GM18519 (cell line): ENCODE measurements at regions not wholly inside any gene's neighbourhood (a gene's known extent, or its start where the extent isn't known, plus 50 kb on each side); places are given as distances from the start of the nearest gene placed in this dataset.
"Not testable (repeated sequence)": the region's sequence is repeated elsewhere in the genome, so short reads cannot be mapped to it uniquely, and the experiment has no call there.

Experiments
- ATAC-seq: cut with Tn5 transposase; IDR thresholded peaks from one replicate; pipeline ENCODE4 v1.9.1; 2021; ENCODE audit warnings: mild to moderate bottlenecking, moderate library complexity; ENCODE audit not compliant: unreplicated experiment, low FRiP score

GRCh38 chr4:188984518-188984917 lies 845.3 kb downstream of the TRIML1 start:
- ATAC-seq: no peak

DNA sequence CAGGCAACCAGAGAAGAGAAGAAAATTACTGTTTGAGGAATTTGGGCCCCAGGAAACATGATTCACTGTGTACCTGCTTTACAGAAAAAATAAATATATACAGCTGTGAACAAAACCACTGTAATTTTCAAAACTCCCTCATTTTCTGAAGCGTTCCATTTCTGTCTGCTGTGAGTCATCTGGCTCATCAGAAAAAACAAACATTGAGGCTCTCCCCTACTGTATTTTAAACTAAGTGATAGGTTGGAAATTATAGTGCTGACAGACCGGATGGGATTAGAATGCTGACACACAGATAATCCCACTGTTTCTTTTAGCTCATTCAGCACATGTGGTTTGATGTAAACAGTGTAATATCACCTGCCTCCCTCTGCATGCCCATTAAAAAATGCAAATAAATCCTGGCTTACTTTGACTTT lies 847.0 kb downstream of the TRIML1 start:
- ATAC-seq: no peak

DNA sequence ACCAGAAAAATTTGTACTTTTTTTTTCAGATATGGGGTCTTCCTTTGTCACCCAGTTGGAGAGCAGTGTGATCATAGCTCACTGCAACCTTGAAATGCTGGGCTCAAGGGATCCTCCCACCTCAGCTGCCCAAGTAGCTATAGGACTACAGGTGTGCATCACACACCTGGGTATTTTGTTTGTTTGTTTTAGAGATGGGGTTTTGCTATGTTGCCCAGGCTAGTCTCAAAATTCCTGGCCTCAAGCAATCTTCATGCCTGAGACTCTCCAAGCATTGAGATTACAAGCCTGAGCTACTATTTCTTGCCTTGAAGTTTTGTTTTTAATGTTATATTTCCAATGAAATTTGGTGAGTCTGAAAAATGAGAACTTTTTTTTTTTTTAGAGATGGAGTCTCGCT lies 847.8 kb downstream of the TRIML1 start:
- ATAC-seq: no peak

DNA sequence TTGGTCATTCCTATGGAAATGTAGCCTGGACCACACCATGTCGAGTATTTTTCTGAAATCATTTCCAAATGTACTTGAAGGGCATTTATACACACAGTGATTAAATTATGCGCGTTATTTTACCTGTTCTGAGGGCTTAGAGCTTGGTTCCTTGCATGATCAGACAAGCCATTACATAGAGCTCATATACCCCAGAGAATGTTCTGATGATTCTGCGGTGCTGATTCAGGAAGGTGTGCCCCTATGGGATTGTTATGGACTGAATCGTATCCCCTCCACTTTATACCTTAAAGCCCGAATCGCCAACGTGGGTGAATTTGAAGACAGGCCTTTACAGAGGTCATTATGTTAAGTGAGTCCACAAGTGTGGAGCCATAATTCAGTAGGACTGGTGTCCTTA lies 848.9 kb downstream of the TRIML1 start:
- ATAC-seq: no peak

DNA sequence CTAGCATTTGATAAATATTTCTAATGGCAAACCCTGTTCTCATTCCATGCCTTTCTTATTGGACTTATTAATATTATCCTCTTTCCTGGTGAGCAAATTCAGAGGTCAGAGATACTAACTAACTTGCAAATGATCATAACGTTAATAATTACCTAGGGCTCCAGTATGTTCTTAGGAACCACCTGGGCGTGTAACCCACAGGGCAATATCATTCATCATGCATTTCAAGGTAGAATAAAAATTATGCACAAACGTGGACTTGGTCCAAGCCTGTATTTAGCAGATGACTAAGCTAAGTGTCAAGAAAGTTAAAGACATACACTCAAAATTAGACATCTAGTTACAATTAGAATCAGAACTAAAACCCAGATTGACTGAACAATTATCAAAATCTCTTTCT lies 850.1 kb downstream of the TRIML1 start:
- no peak for ATAC-seq

DNA sequence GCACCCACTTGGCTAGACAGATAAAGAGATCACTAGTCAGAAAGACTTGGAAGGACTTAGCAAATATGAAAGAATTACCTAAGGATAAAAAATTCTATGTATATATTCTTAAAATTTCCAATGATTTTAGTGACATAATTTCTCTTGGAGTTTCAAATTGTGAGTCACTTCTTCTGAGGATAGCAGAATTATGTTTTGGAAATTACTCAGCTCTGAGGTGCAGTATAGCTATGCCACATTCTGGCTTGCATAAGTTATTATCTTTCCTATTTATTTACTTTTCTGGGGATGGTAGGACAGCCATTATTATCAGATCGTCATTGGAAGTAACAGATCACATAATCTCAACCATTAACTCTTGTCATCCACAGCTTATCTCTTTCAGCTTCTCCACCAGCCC lies 853.5 kb downstream of the TRIML1 start:
- ATAC-seq: no peak

- no peak for ATAC-seq
These were observed 854.6 kb downstream of the TRIML1 start for GRCh38 chr4:188993871-188994270.

- ATAC-seq: no peak
These were observed 862.2 kb downstream of the TRIML1 start for GRCh38 chr4:189001283-189001970.

DNA sequence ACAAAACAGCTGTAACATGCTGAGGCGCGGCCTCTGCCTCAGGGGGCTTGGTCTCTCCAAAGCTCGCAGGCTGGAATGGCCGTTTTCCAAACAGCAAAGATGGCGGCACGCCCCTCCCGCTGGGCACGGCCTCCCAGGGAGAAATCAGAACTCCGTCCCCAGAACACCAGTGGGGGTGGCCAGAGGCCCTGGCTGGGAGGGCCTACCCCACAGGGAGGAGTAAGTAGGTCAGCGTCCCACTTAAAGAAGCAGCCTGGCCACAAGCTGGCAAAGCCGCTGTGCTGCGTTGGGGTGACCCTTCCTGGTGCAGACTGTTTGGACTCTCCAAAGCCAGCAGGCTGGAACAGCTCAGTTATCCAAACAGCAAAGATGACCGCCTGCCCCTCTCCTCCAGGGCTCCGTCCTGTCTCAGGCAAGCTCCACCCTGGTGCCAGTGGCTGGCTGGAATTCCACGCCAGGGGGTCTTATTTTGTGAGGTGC lies 862.8 kb downstream of the TRIML1 start:
- ATAC-seq: no peak

DNA sequence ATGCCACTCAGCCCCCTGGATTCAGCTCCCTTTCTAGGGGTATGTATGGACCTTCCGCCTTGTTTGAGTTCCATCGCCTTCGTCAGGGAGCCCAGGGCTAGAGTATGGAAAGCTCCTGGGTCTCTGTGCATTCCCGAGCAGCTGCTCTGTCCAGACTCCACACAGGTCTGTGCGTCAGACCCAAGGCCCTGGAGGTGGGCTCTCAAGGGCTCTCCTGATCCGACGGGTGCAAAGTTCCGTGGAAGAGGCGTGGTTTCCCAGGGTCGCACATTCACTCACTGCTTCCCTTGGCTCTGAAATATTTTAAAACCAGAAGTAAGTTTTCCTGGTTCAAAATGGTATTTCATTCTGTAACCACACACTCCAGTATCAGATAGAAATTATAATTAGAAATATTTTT lies 863.2 kb downstream of the TRIML1 start:
- ATAC-seq: no peak

DNA sequence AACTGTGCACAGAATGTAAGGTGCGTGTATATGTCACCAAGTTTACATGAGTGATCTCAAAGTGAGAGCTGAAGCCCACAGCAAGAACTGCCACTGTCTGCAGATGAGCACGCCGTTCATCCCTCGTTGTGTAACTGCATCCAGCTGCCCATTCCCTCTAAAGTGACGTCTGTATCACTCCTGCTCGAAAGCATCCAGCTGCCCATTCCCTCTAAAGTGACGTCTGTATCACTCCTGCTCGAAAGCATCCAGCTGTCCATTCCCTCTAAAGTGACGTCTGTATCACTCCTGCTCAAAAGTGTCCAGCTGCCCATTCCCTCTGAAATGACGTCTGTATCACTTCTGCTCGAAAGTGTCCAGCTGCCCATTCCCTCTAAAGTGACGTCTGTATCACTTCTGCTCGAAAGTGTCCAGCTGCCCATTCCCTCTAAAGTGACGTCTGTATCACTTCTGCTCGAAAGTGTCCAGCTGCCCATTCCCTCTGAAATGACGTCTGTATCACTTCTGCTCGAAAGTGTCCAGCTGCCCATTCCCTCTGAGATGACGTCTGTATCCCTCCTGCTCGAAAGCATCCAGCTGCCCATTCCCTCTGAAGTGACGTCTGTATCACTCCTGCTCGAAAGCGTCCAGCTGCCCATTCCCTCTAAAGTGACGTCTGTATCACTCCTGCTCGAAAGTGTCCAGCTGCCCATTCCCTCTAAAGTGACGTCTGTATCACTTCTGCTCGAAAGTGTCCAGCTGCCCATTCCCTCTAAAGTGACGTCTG lies 871.4 kb downstream of the TRIML1 start:
- ATAC-seq: not testable (repeated sequence)

- ATAC-seq: no peak
These were observed 882.6 kb downstream of the TRIML1 start for GRCh38 chr4:189021831-189022230.

DNA sequence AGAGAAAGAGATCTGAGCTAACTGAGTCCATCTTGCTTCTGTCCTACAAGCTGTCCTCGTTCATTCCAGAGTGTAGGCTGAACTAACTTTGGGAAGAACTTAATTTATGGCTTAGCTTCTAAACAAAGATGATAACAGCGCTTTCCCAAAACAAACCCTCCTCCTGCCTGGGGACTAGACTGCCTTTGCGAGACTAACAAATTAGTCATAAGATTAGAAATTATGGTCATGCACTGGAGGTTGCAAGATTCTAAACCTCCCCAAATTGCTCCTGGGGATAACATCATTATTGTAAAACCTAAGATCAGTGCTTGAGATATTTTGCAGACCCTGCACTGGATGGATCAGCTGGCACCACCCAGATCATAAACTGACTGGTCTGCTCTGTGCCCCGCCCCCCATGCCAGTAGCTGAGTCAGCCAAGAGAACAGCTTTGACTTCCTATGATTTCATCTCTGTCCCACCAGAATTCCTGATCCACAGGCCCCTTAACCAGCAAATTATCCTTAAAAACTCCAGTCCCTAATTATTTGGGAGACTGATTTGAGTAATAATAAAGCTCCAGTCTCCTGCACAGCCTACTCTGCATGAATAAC lies 883.3 kb downstream of the TRIML1 start:
- no peak for ATAC-seq

- ATAC-seq: no peak
These were observed 890.8 kb downstream of the TRIML1 start for GRCh38 chr4:189029976-189030504.

- ATAC-seq: no peak
These were observed 893.5 kb downstream of the TRIML1 start for GRCh38 chr4:189032606-189033338.

DNA sequence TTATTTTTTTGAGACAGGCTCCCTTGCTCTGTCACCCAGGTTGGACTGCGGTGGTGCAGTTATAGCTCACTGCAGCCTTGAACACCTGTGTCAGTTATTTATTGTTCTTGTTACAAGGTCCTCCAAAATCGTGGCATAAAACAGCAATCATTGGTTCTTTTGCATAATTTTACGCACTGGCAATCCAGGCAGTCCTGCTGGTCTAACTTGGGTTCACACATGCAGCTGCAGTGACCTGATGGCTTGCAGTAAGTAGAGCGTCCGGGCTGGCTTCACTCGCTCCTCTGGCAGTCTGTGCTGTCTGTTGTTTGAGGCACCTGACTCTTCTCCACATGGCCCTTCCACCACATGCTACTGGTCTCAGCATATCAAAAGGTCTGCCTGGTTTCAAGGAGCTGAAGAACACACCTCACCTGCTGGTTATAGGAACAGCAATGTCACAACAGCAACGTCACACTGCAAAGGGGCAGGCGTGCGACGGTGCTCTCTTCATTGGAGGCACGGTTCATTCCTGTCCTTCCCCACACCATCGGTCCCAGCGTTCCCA lies 894.6 kb downstream of the TRIML1 start:
- no peak for ATAC-seq

GRCh38 chr4:189035091-189035490 lies 895.9 kb downstream of the TRIML1 start:
- no peak for ATAC-seq

DNA sequence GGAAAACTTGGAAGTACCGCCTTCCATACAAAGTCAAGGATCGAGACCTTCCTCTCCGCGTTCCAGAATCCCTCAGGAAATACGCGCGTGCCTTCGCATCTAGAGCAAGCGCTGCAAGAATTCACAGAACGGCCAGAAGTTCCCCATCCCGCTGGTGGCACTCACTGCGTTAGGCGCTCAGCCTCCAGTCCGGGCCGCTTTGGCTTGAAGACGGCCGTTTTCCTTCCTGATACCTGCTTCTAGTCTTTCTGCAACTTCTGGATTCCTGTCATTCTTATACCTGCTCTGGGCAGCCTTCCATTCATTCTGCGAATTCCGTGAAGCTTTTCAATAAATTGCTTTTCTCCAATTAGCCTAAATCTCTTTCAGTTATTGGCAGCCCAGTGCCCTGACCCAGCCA lies 896.4 kb downstream of the TRIML1 start:
- no peak for ATAC-seq

- ATAC-seq: no peak
These were observed 897.7 kb downstream of the TRIML1 start for GRCh38 chr4:189036906-189037305.

DNA sequence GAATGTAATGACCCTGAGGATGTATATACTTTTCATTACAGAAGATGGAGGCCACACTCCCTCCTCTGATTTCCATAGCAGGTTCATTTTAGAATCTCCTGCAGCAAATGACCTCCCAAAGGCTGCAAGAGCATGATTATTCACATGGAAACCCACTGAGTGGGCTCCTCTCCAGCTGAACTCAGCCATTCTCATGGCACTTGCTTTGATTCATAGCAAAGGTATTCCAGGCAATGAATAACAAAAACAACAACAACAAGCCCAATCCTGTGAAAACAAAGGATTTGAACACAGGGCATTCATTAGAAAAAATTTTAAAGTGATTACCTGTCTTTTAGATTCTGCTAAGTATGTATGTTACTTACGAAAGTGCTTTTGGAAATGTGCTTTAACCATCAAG lies 894.0 kb upstream of the FRG1 start:
- no peak for ATAC-seq
